Panc1 (cell line): ENCODE measurements at regions not wholly inside any gene's neighbourhood (a gene's known extent, or its start where the extent isn't known, plus 50 kb on each side); places are given as distances from the start of the nearest gene placed in this dataset.

Source experiments
- CTCF ChIP-seq: fragments of 450-650 bp; IDR thresholded peaks from 2 replicates; pipeline ENCODE4 v1.5.1; 2017; ENCODE audit warnings: mild to moderate bottlenecking
- POLR2AphosphoS5 ChIP-seq: IDR thresholded peaks from 2 replicates; pipeline ENCODE4 v1.6.1; 2012; ENCODE audit warnings: mild to moderate bottlenecking, low read depth, low read length, moderate library complexity
- SIN3A ChIP-seq: IDR thresholded peaks from 2 replicates; pipeline ENCODE4 v1.6.1; 2012; ENCODE audit warnings: low read depth, mild to moderate bottlenecking, low read length, moderate library complexity, borderline replicate concordance; ENCODE audit not compliant: insufficient read depth

GRCh38 chr1:195704028-195704427 lies 904.2 kb downstream of the KCNT2 start:
- TF ChIP-seq CTCF (no peak), SIN3A (no peak), POLR2AphosphoS5 (no peak)
